Hippocampal formation (tissue), 2 donors: ENCODE measurements at regions not wholly inside any gene's neighbourhood (a gene's known extent, or its start where the extent isn't known, plus 50 kb on each side); places are given as distances from the start of the nearest gene placed in this dataset.
"Not testable (repeated sequence)": the region's sequence is repeated elsewhere in the genome, so short reads cannot be mapped to it uniquely, and the experiment has no call there.

ENCODE experiments used
- DNase-seq, 2 donors: peaks; one replicate each; lab custom pipeline; 2025; lab: John Stamatoyannopoulos, UW

GRCh38 chr18:58805467-58806187 is 59.0 kb upstream of the ZNF532 start:
- no peak for DNase-seq

- DNase-seq: no peak
These were observed 57.6 kb upstream of the ZNF532 start for GRCh38 chr18:58806826-58807714.

GRCh38 chr18:58807766-58808165 is 56.9 kb upstream of the ZNF532 start:
- no peak for DNase-seq

- no peak for DNase-seq
These were observed 56.3 kb upstream of the ZNF532 start for GRCh38 chr18:58808349-58808748.

GRCh38 chr18:58811859-58812258 is 52.8 kb upstream of the ZNF532 start:
- not testable (repeated sequence) for DNase-seq

GRCh38 chr18:58813105-58813504 is 51.6 kb upstream of the ZNF532 start:
- DNase-seq: peak in 1 of 2 donors; percentile 42

GRCh38 chr18:58813561-58814225 is 51.0 kb upstream of the ZNF532 start:
- DNase-seq: peak; percentile 11 to 31

- no peak for DNase-seq
These were observed 50.4 kb upstream of the ZNF532 start for GRCh38 chr18:58814317-58814716.
